HG03066 (cell line): ENCODE measurements at regions not wholly inside any gene's neighbourhood (a gene's known extent, or its start where the extent isn't known, plus 50 kb on each side); places are given as distances from the start of the nearest gene placed in this dataset.
"Not testable (repeated sequence)": the region's sequence is repeated elsewhere in the genome, so short reads cannot be mapped to it uniquely, and the experiment has no call there.

ENCODE experiments used
- ATAC-seq: cut with Tn5 transposase; IDR thresholded peaks from one replicate; pipeline ENCODE4 v1.9.1; 2021; ENCODE audit warnings: low read depth; ENCODE audit not compliant: unreplicated experiment

GRCh38 chr1:70490153-70490552 is 79.1 kb downstream of the CTH start:
- no peak for ATAC-seq

GRCh38 chr1:70495370-70495769 is 84.3 kb downstream of the CTH start:
- ATAC-seq, result no peak

- ATAC-seq, result no peak
Measured at GRCh38 chr1:70496181-70496580, 85.1 kb downstream of the CTH start.

GRCh38 chr1:70497152-70497551 is 86.1 kb downstream of the CTH start:
- ATAC-seq, result no peak

- ATAC-seq, result no peak
Measured at GRCh38 chr1:70498666-70499065, 87.6 kb downstream of the CTH start.

- ATAC-seq, result no peak
Measured at GRCh38 chr1:70499695-70500094, 88.6 kb downstream of the CTH start.

- no peak for ATAC-seq
Measured at GRCh38 chr1:70503358-70503757, 92.3 kb downstream of the CTH start.

- peak; percentile 95 for ATAC-seq
Measured at GRCh38 chr1:70504176-70504820, 93.2 kb downstream of the CTH start.

- ATAC-seq, result peak; percentile 29
Measured at GRCh38 chr1:70504821-70505193, 93.7 kb downstream of the CTH start.

- ATAC-seq, result not testable (repeated sequence)
Measured at GRCh38 chr1:70507991-70508390, 96.9 kb downstream of the CTH start.

- ATAC-seq, result peak; percentile 91
Measured at GRCh38 chr1:70509996-70510876, 99.2 kb downstream of the CTH start.

GRCh38 chr1:70517444-70517843 is 106.4 kb downstream of the CTH start:
- ATAC-seq, result peak; percentile 76

GRCh38 chr1:70518106-70518505 is 107.0 kb downstream of the CTH start:
- ATAC-seq, result no peak

GRCh38 chr1:70528590-70529333 is 117.7 kb downstream of the CTH start:
- ATAC-seq, result no peak

GRCh38 chr1:70536708-70537366 is 125.8 kb downstream of the CTH start:
- no peak for ATAC-seq

GRCh38 chr1:70537788-70538187 is 126.7 kb downstream of the CTH start:
- no peak for ATAC-seq

- no peak for ATAC-seq
Measured at GRCh38 chr1:70542030-70542429, 131.0 kb downstream of the CTH start.

- ATAC-seq, result no peak
Measured at GRCh38 chr1:70542856-70543255, 131.8 kb downstream of the CTH start.

GRCh38 chr1:70546726-70547125 is 135.7 kb downstream of the CTH start:
- ATAC-seq, result no peak

- ATAC-seq, result no peak
Measured at GRCh38 chr1:70552662-70553566, 141.8 kb downstream of the CTH start.
